ENCODE measurements at regions not wholly inside any gene's neighbourhood (a gene's known extent, or its start where the extent isn't known, plus 50 kb on each side); places are given as distances from the start of the nearest gene placed in this dataset.

GRCh38 chr3:42032693-42033349 is 58.3 kb upstream of the TRAK1 start:
- TF ChIP-seq TAF1 (IDR thresholded peaks at IDR 0.05; ENCODE audit: low read depth) (no peak), EGR1 (IDR thresholded peaks at IDR 0.05) (no peak), CEBPB (IDR thresholded peaks at IDR 0.05) (peak; percentile 58), YY1 (IDR thresholded peaks at IDR 0.05; ENCODE audit: low read depth) (no peak)

GRCh38 chr3:42031808-42032480 is 59.2 kb upstream of the TRAK1 start:
- TF ChIP-seq TEAD4 (IDR thresholded peaks at IDR 0.05) (no peak), NFIC (IDR thresholded peaks at IDR 0.05) (no peak), EGR1 (IDR thresholded peaks at IDR 0.05) (no peak), USF1 (IDR thresholded peaks at IDR 0.05) (no peak), REST (IDR thresholded peaks at IDR 0.05; ENCODE audit: low read depth) (no peak)

- TF ChIP-seq YY1 (IDR thresholded peaks at IDR 0.05; ENCODE audit: low read depth) (no peak), MAX (IDR thresholded peaks at IDR 0.05) (no peak), RAD21 (IDR thresholded peaks at IDR 0.05; ENCODE audit: low read depth) (no peak)
These were observed 62.7 kb upstream of the TRAK1 start for GRCh38 chr3:42028474-42028873.

GRCh38 chr3:42027571-42027970 is 63.6 kb upstream of the TRAK1 start:
- TF ChIP-seq NFIC (IDR thresholded peaks at IDR 0.05) = no peak
- TF ChIP-seq TCF12 (IDR thresholded peaks at IDR 0.05; ENCODE audit: low read depth) = no peak
- TF ChIP-seq CREB1 (IDR thresholded peaks at IDR 0.05; ENCODE audit: low read depth) = no peak
- TF ChIP-seq EGR1 (IDR thresholded peaks at IDR 0.05) = no peak
- TF ChIP-seq RAD21 (IDR thresholded peaks at IDR 0.05; ENCODE audit: low read depth) = no peak
- no peak for TF ChIP-seq TEAD4 (IDR thresholded peaks at IDR 0.05)
- no peak for TF ChIP-seq MAX (IDR thresholded peaks at IDR 0.05)
- TF ChIP-seq USF1 (IDR thresholded peaks at IDR 0.05) = no peak
- no peak for TF ChIP-seq CEBPB (IDR thresholded peaks at IDR 0.05)
- no peak for TF ChIP-seq YY1 (IDR thresholded peaks at IDR 0.05; ENCODE audit: low read depth)

- TF ChIP-seq REST (IDR thresholded peaks at IDR 0.05; ENCODE audit: low read depth) (no peak), YY1 (IDR thresholded peaks at IDR 0.05; ENCODE audit: low read depth) (no peak), NFIC (IDR thresholded peaks at IDR 0.05) (no peak), EGR1 (IDR thresholded peaks at IDR 0.05) (peak; percentile 35; the same call in 1 of the 2 replicates), FOXM1 (IDR thresholded peaks at IDR 0.05; ENCODE audit: borderline replicate concordance, low read depth) (no peak), TEAD4 (IDR thresholded peaks at IDR 0.05) (no peak), RAD21 (IDR thresholded peaks at IDR 0.05; ENCODE audit: low read depth) (no peak), EP300 (IDR thresholded peaks at IDR 0.05; ENCODE audit: borderline replicate concordance) (no peak), ZBTB7A (IDR thresholded peaks at IDR 0.05; ENCODE audit: low read depth) (no peak), CREB1 (IDR thresholded peaks at IDR 0.05; ENCODE audit: low read depth) (no peak), TCF12 (IDR thresholded peaks at IDR 0.05; ENCODE audit: low read depth) (no peak), USF1 (IDR thresholded peaks at IDR 0.05) (peak; percentile 90), CEBPB (IDR thresholded peaks at IDR 0.05) (no peak), MAX (IDR thresholded peaks at IDR 0.05) (no peak; the same call in 1 of the 2 replicates), TAF1 (IDR thresholded peaks at IDR 0.05; ENCODE audit: low read depth) (no peak)
These were observed 63.7 kb upstream of the ULK4 start for GRCh38 chr3:42025370-42026138.
